CD8-positive, alpha-beta memory T cell (primary cell): ENCODE measurements at regions not wholly inside any gene's neighbourhood (a gene's known extent, or its start where the extent isn't known, plus 50 kb on each side); places are given as distances from the start of the nearest gene placed in this dataset.

Source experiments
- CTCF ChIA-PET: fragments of 350-600 bp; sonication (Branson Sonifier 250); formaldehyde crosslinking; loops from one replicate; lab custom pipeline; 2021; ENCODE audit warnings: antibody characterized with exemption; lab: Charles Lee
- POLR2A ChIA-PET: fragments of 350-600 bp; sonication (Branson Sonifier 250); formaldehyde crosslinking; loops from one replicate; lab custom pipeline; 2021; ENCODE audit warnings: antibody characterized with exemption; lab: Charles Lee
- DNase-seq, 5 donors: peaks; one replicate each; pipeline versions ENCODE4 v3.0.0 to v3.0.0-alpha.2; 2020 to 2022; ENCODE audit warnings: mixed read lengths in 1 of 5
- H3K27ac ChIP-seq: one replicate; pipeline ENCODE4 v1.7.0; 2013; ENCODE audit warnings: low read depth, mild to moderate bottlenecking, low read length, moderate library complexity
- H3K27me3 ChIP-seq: 2 replicates; pipeline ENCODE4 v1.7.0; 2013; ENCODE audit warnings: low read length, mild to moderate bottlenecking; ENCODE audit not compliant: insufficient read depth, poor library complexity, severe bottlenecking
- H3K36me3 ChIP-seq: 2 replicates; pipeline ENCODE4 v1.7.0; 2013; ENCODE audit warnings: mild to moderate bottlenecking, low read length, moderate library complexity; ENCODE audit not compliant: insufficient read depth
- H3K4me1 ChIP-seq: 2 replicates; pipeline ENCODE4 v1.7.0; 2013; ENCODE audit warnings: mild to moderate bottlenecking, low read length, moderate library complexity; ENCODE audit not compliant: insufficient read depth
- H3K4me3 ChIP-seq: 2 replicates; pipeline ENCODE4 v1.7.0; 2013; ENCODE audit warnings: mild to moderate bottlenecking, low read length
- H3K9me3 ChIP-seq: 2 replicates; pipeline ENCODE4 v1.7.0; 2013; ENCODE audit warnings: mild to moderate bottlenecking, low read length
- H3K27ac Mint-ChIP-seq, 8 donors: one replicate each; pipeline ENCODE4 v1.8.0; 2020 to 2021; ENCODE audit warnings: mixed read lengths in 8 of 8, mild to moderate bottlenecking in 6 of 8, inconsistent platforms in 3 of 8, moderate library complexity in 3 of 8
- H3K27me3 Mint-ChIP-seq, 2 donors: one replicate each; pipeline ENCODE4 v1.8.0; 2020 to 2021; ENCODE audit warnings: mixed read lengths in 2 of 2, mild to moderate bottlenecking in 1 of 2, moderate library complexity in 1 of 2
- H3K36me3 Mint-ChIP-seq, 3 donors: one replicate each; pipeline ENCODE4 v1.8.0; 2020 to 2021; ENCODE audit warnings: mixed read lengths in 3 of 3, inconsistent platforms in 1 of 3, mild to moderate bottlenecking in 1 of 3
- H3K4me1 Mint-ChIP-seq, 3 donors: one replicate each; pipeline ENCODE4 v1.8.0; 2020 to 2021; ENCODE audit warnings: mixed read lengths in 3 of 3, inconsistent platforms in 1 of 3, mild to moderate bottlenecking in 1 of 3
- H3K4me3 Mint-ChIP-seq, 7 donors: one replicate each; pipeline ENCODE4 v1.8.0; 2020 to 2021; ENCODE audit warnings: mixed read lengths in 7 of 7, mild to moderate bottlenecking in 6 of 7, moderate library complexity in 4 of 7, inconsistent platforms in 2 of 7
- H3K9me3 Mint-ChIP-seq, 5 donors: one replicate each; pipeline ENCODE4 v1.8.0; 2020 to 2022; ENCODE audit warnings: mixed read lengths in 5 of 5, mild to moderate bottlenecking in 3 of 5, moderate library complexity in 2 of 5, inconsistent platforms in 1 of 5

GRCh38 chr1:182192966-182193365 lies 131.5 kb upstream of the ZNF648 start:
- no peaks in the 10 kb centered on the region for H3K27me3 ChIP-seq
- H3K4me1 ChIP-seq: no peaks in the 10 kb centered on the region
- Mint-ChIP-seq H3K36me3 (peaks cover 0 to 3% (median 0%) of the 10 kb centered on the region in 3 donors), H3K4me1 (no peaks in the 10 kb centered on the region), H3K4me3 (no peak overlapping the region), H3K27me3 (peaks cover 2 to 14% of the 10 kb centered on the region in 2 donors), H3K27ac (no peak overlapping the region), H3K9me3 (peaks cover 0 to 2% (median 0%) of the 10 kb centered on the region in 5 donors)
- ChIA-PET POLR2A (no interaction called here), CTCF (interaction anchor here (1.1 kb wide), 1 partner anchor 50 kb away, joined by 3 read pairs; no protein-coding TSS in a partner anchor)
- H3K4me3 ChIP-seq: no peak overlapping the region
- H3K27ac ChIP-seq: no peak overlapping the region
- H3K36me3 ChIP-seq: no peaks in the 10 kb centered on the region
- no peak for DNase-seq
- H3K9me3 ChIP-seq: no peaks in the 10 kb centered on the region

- H3K4me3 Mint-ChIP-seq: no peak overlapping the region
- no peaks in the 10 kb centered on the region for H3K4me1 Mint-ChIP-seq
- Histone ChIP-seq H3K4me1 (no peaks in the 10 kb centered on the region), H3K4me3 (no peak overlapping the region), H3K9me3 (no peaks in the 10 kb centered on the region), H3K36me3 (no peaks in the 10 kb centered on the region), H3K27me3 (no peaks in the 10 kb centered on the region), H3K27ac (no peak overlapping the region)
- POLR2A ChIA-PET: no interaction called here
- no peak overlapping the region for H3K27ac Mint-ChIP-seq
- H3K27me3 Mint-ChIP-seq: peaks cover 2 to 14% of the 10 kb centered on the region in 2 donors
- peaks cover 0 to 2% (median 0%) of the 10 kb centered on the region in 5 donors for H3K9me3 Mint-ChIP-seq
- DNase-seq: no peak
- CTCF ChIA-PET: interaction anchor here (1.1 kb wide), 1 partner anchor 49 kb away, joined by 3 read pairs; no protein-coding TSS in a partner anchor
- no peaks in the 10 kb centered on the region for H3K36me3 Mint-ChIP-seq
These were observed 130.7 kb upstream of the ZNF648 start for GRCh38 chr1:182192215-182192614.

- no peak overlapping the region for H3K27ac Mint-ChIP-seq
- ChIA-PET CTCF (interaction anchor here (1.1 kb wide), 1 partner anchor 48 kb away, joined by 3 read pairs; no protein-coding TSS in a partner anchor), POLR2A (no interaction called here)
These were observed 130.0 kb upstream of the ZNF648 start for GRCh38 chr1:182191381-182192115.

GRCh38 chr1:182189535-182190066 lies 128.1 kb upstream of the ZNF648 start:
- Mint-ChIP-seq H3K4me3 (no peak overlapping the region), H3K27me3 (peaks cover 2 to 14% of the 10 kb centered on the region in 2 donors), H3K4me1 (no peaks in the 10 kb centered on the region), H3K36me3 (no peaks in the 10 kb centered on the region), H3K27ac (no peak overlapping the region), H3K9me3 (no peaks in the 10 kb centered on the region)
- ChIA-PET POLR2A (interaction anchor here (0.6 kb wide), 1 partner anchor 83 kb away, joined by 8 read pairs; no protein-coding TSS in a partner anchor), CTCF (no interaction called here)
- Histone ChIP-seq H3K27ac (no peak overlapping the region), H3K36me3 (no peaks in the 10 kb centered on the region), H3K4me3 (no peak overlapping the region), H3K27me3 (no peaks in the 10 kb centered on the region), H3K4me1 (no peaks in the 10 kb centered on the region), H3K9me3 (no peaks in the 10 kb centered on the region)
- no peak for DNase-seq

More at GRCh38 chr1:182191381-182192115, 130.0 kb upstream of the ZNF648 start:
- no peak overlapping the region for H3K27ac ChIP-seq
- Mint-ChIP-seq H3K36me3 (no peaks in the 10 kb centered on the region), H3K9me3 (peaks cover 0 to 2% (median 0%) of the 10 kb centered on the region in 5 donors), H3K27me3 (peaks cover 2 to 14% of the 10 kb centered on the region in 2 donors), H3K4me1 (no peaks in the 10 kb centered on the region), H3K4me3 (no peak overlapping the region)
- H3K4me1 ChIP-seq: no peaks in the 10 kb centered on the region
- H3K9me3 ChIP-seq: no peaks in the 10 kb centered on the region
- no peaks in the 10 kb centered on the region for H3K27me3 ChIP-seq
- no peak for DNase-seq
- no peak overlapping the region for H3K4me3 ChIP-seq
- no peaks in the 10 kb centered on the region for H3K36me3 ChIP-seq

GRCh38 chr1:182186757-182187146 lies 125.2 kb upstream of the ZNF648 start:
- Histone ChIP-seq H3K4me1 (no peaks in the 10 kb centered on the region), H3K27me3 (no peaks in the 10 kb centered on the region), H3K36me3 (no peaks in the 10 kb centered on the region), H3K27ac (no peak overlapping the region), H3K4me3 (no peak overlapping the region), H3K9me3 (no peaks in the 10 kb centered on the region)
- Mint-ChIP-seq H3K4me3 (no peak overlapping the region), H3K9me3 (no peaks in the 10 kb centered on the region), H3K27ac (no peak overlapping the region), H3K4me1 (no peaks in the 10 kb centered on the region), H3K27me3 (peaks cover 1 to 20% of the 10 kb centered on the region in 2 donors), H3K36me3 (no peaks in the 10 kb centered on the region)
- DNase-seq: no peak
- ChIA-PET CTCF (no interaction called here), POLR2A (no interaction called here)

GRCh38 chr1:182185842-182186756 lies 124.6 kb upstream of the ZNF648 start:
- Mint-ChIP-seq H3K4me1 (no peaks in the 10 kb centered on the region), H3K27me3 (peaks cover 1 to 19% of the 10 kb centered on the region in 2 donors), H3K27ac (no peak overlapping the region), H3K36me3 (no peaks in the 10 kb centered on the region), H3K4me3 (no peak overlapping the region), H3K9me3 (no peaks in the 10 kb centered on the region)
- no peak for DNase-seq
- ChIA-PET POLR2A (no interaction called here), CTCF (no interaction called here)
- Histone ChIP-seq H3K4me3 (no peak overlapping the region), H3K36me3 (no peaks in the 10 kb centered on the region), H3K4me1 (no peaks in the 10 kb centered on the region), H3K9me3 (no peaks in the 10 kb centered on the region), H3K27me3 (no peaks in the 10 kb centered on the region), H3K27ac (no peak overlapping the region)

GRCh38 chr1:182185136-182185535 lies 123.6 kb upstream of the ZNF648 start:
- no peaks in the 10 kb centered on the region for H3K9me3 Mint-ChIP-seq
- peak overlapping the region in 2 of 8 donors; percentile 3 to 62 for H3K27ac Mint-ChIP-seq
- peaks cover 4 to 26% of the 10 kb centered on the region in 2 donors for H3K27me3 Mint-ChIP-seq
- Histone ChIP-seq H3K36me3 (no peaks in the 10 kb centered on the region), H3K4me1 (no peaks in the 10 kb centered on the region), H3K27ac (no peak overlapping the region), H3K4me3 (no peak overlapping the region), H3K27me3 (no peaks in the 10 kb centered on the region), H3K9me3 (no peaks in the 10 kb centered on the region)
- H3K4me1 Mint-ChIP-seq: no peaks in the 10 kb centered on the region
- no peak for DNase-seq
- no peak overlapping the region for H3K4me3 Mint-ChIP-seq
- POLR2A ChIA-PET: interaction anchor here (0.6 kb wide), 1 partner anchor 16 kb away, joined by 3 read pairs; no protein-coding TSS in a partner anchor
- H3K36me3 Mint-ChIP-seq: no peaks in the 10 kb centered on the region
- CTCF ChIA-PET: no interaction called here
